HFFc6 (cell line): ENCODE measurements at regions not wholly inside any gene's neighbourhood (a gene's known extent, or its start where the extent isn't known, plus 50 kb on each side); places are given as distances from the start of the nearest gene placed in this dataset.
"Not testable (repeated sequence)": the region's sequence is repeated elsewhere in the genome, so short reads cannot be mapped to it uniquely, and the experiment has no call there.

ENCODE experiments used
- DNase-seq: peaks from one replicate; pipeline ENCODE4 v3.0.0-alpha.2; 2018
- H3K27ac Mint-ChIP-seq: 2 replicates; pipeline ENCODE4 v1.8.0; 2020; ENCODE audit warnings: mild to moderate bottlenecking, mixed read lengths
- H3K27me3 Mint-ChIP-seq: 2 replicates; pipeline ENCODE4 v1.8.0; 2021; ENCODE audit warnings: mild to moderate bottlenecking, moderate library complexity, mixed read lengths; ENCODE audit not compliant: insufficient read depth
- H3K36me3 Mint-ChIP-seq: 2 replicates; pipeline ENCODE4 v1.8.0; 2021; ENCODE audit warnings: low read depth, mixed read lengths
- H3K4me1 Mint-ChIP-seq: 2 replicates; pipeline ENCODE4 v1.8.0; 2020; ENCODE audit warnings: low read depth, mixed read lengths
- H3K4me3 Mint-ChIP-seq: 2 replicates; pipeline ENCODE4 v1.8.0; 2020; ENCODE audit warnings: mild to moderate bottlenecking, moderate library complexity, mixed read lengths
- H3K9me3 Mint-ChIP-seq: 2 replicates; pipeline ENCODE4 v1.8.0; 2020; ENCODE audit warnings: mild to moderate bottlenecking, mixed read lengths
- TF ChIP-seq, protein P1 (sequence below): fragments of 200-600 bp; sonication (generic); IDR thresholded peaks from 2 replicates; pipeline ENCODE4 v1.5.0; 2021; ENCODE audit warnings: antibody characterized with exemption, mild to moderate bottlenecking

GRCh38 chr7:119007236-119007635 is 782.7 kb downstream of the ANKRD7 start:
- 0 out of 2 replicates have a peak, but pooled peaks cover 4% of the 10 kb centered on the region for H3K36me3 Mint-ChIP-seq
- TF ChIP-seq, protein P1, sequence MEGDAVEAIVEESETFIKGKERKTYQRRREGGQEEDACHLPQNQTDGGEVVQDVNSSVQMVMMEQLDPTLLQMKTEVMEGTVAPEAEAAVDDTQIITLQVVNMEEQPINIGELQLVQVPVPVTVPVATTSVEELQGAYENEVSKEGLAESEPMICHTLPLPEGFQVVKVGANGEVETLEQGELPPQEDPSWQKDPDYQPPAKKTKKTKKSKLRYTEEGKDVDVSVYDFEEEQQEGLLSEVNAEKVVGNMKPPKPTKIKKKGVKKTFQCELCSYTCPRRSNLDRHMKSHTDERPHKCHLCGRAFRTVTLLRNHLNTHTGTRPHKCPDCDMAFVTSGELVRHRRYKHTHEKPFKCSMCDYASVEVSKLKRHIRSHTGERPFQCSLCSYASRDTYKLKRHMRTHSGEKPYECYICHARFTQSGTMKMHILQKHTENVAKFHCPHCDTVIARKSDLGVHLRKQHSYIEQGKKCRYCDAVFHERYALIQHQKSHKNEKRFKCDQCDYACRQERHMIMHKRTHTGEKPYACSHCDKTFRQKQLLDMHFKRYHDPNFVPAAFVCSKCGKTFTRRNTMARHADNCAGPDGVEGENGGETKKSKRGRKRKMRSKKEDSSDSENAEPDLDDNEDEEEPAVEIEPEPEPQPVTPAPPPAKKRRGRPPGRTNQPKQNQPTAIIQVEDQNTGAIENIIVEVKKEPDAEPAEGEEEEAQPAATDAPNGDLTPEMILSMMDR = no peak
- peaks cover 26% of the 10 kb centered on the region for H3K9me3 Mint-ChIP-seq
- no peaks in the 10 kb centered on the region for H3K4me1 Mint-ChIP-seq
- DNase-seq = no peak
- H3K4me3 Mint-ChIP-seq = no peak overlapping the region
- no peaks in the 10 kb centered on the region for H3K27me3 Mint-ChIP-seq
- H3K27ac Mint-ChIP-seq = no peak overlapping the region

DNA sequence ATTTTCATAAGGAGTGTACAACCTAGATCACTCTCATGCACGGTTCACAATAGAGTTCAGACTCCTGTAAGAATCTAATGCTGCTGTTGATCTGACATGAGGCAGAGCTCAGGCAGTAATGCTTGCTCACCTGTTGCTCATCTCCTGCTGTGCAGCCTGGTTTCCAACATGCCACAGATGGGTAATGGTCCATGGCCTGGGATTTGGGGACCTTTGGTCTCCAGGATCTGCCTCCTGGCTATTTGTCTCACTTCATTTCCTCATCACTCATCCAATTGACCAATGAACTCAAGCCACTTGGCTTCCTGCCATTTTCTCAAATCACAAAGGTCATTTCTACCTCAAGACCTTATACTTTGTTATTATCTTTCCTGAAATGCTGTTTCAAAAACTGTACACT is 786.1 kb downstream of the ANKRD7 start:
- Mint-ChIP-seq H3K36me3 (0 out of 2 replicates have a peak, but pooled peaks cover 4% of the 10 kb centered on the region), H3K27ac (no peak overlapping the region), H3K9me3 (peaks cover 22% of the 10 kb centered on the region), H3K4me3 (no peak overlapping the region), H3K27me3 (no peaks in the 10 kb centered on the region), H3K4me1 (no peaks in the 10 kb centered on the region)
- no peak for DNase-seq
- TF ChIP-seq, protein P1 = no peak

- Mint-ChIP-seq H3K9me3 (peaks cover 18% of the 10 kb centered on the region), H3K27ac (no peak overlapping the region), H3K36me3 (0 out of 2 replicates have a peak, but pooled peaks cover 4% of the 10 kb centered on the region), H3K27me3 (no peaks in the 10 kb centered on the region; the same call in 1 of the 2 replicates), H3K4me1 (no peaks in the 10 kb centered on the region), H3K4me3 (no peak overlapping the region)
- no peak for DNase-seq
- TF ChIP-seq, protein P1 = no peak
Observed at GRCh38 chr7:119026391-119026790, 801.9 kb downstream of the ANKRD7 start.

- H3K4me1 Mint-ChIP-seq = no peaks in the 10 kb centered on the region
- peaks cover 28% of the 10 kb centered on the region for H3K9me3 Mint-ChIP-seq
- H3K36me3 Mint-ChIP-seq = peaks cover 4% of the 10 kb centered on the region; the same call in 1 of the 2 replicates
- DNase-seq = no peak
- H3K27me3 Mint-ChIP-seq = no peaks in the 10 kb centered on the region; the same call in 1 of the 2 replicates
- TF ChIP-seq, protein P1 = no peak
- H3K27ac Mint-ChIP-seq = no peak overlapping the region
- H3K4me3 Mint-ChIP-seq = no peak overlapping the region
Observed at GRCh38 chr7:119028736-119029135, 804.2 kb downstream of the ANKRD7 start.

DNA sequence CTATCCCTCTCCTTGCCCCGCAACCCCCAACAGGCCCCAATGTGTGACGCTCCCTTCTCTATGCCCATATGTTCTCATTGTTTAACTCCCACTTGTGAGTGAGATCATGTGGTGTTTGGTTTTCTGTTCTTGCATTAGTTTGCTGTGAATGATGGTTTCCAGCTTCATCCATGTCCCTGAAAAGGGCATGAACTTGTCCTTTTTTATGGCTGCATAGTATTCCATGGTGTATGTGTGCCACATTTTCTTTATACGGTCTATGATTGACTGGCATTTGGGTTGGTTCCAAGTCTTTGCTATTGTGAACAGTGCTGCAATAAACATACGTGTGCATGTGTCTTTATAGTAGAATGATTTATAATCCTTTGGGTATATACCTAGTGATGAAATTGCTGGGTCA is 807.6 kb downstream of the ANKRD7 start:
- not testable (repeated sequence) for DNase-seq, H3K4me3 Mint-ChIP-seq, H3K36me3 Mint-ChIP-seq, H3K4me1 Mint-ChIP-seq, H3K27me3 Mint-ChIP-seq, H3K27ac Mint-ChIP-seq
- H3K9me3 Mint-ChIP-seq = peaks cover 35% of the 10 kb centered on the region

- Mint-ChIP-seq H3K9me3 (peaks cover 40% of the 10 kb centered on the region), H3K27me3 (no peaks in the 10 kb centered on the region; the same call in 1 of the 2 replicates), H3K36me3 (no peaks in the 10 kb centered on the region; the same call in 1 of the 2 replicates), H3K27ac (no peak overlapping the region), H3K4me1 (no peaks in the 10 kb centered on the region), H3K4me3 (no peak overlapping the region)
- DNase-seq = no peak
- TF ChIP-seq, protein P1 = no peak
Observed at GRCh38 chr7:119033641-119034040, 809.1 kb downstream of the ANKRD7 start.
